ENCODE measurements at regions not wholly inside any gene's neighbourhood (a gene's known extent, or its start where the extent isn't known, plus 50 kb on each side); places are given as distances from the start of the nearest gene placed in this dataset.

DNA sequence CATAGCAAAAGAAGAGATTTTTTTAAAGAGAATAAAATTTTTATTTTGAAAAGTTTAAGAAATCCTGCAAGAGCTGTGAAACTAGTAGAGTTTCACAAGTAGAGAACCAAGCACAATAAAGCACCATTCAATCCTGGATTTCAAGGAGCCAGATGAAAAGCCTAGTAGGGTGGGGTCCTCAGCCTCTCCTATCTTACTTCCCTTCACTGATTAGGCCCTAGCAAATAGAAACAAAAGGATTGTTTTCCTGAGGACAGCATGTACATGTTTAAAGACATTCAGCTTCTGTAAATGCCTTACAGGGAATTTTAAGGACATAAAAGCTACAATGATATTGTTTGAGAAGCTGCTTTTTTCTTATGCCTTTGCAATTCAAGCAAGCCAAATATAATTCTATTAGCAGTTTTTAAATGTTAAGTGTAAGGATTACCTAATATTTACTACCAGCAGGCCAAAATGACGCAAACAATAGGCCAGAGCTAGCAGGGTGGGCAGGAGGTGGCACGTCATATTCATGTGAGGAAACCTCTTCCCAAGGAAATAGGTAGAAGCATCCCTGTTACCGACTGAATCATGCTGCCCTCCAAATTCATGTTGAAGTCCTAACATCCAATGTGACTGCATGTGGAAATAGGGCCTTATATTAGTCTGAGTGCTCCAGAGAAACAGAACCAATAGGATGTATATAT, 337.6 kb downstream of the MLLT3 start:
- Histone ChIP-seq H3K9me3 (no peaks in the 10 kb centered on the region), H3K36me3 (no peaks in the 10 kb centered on the region), H3K27ac (no peak overlapping the region), H3K4me1 (ENCODE audit: control insufficient read depth in 1 of 2, low read depth in 2 of 2) (no peaks in the 10 kb centered on the region), H3K27me3 (replicated peaks; ENCODE audit: insufficient read depth) (no peaks in the 10 kb centered on the region), H3K4me3 (no peak overlapping the region)
- TF ChIP-seq, protein P1, sequence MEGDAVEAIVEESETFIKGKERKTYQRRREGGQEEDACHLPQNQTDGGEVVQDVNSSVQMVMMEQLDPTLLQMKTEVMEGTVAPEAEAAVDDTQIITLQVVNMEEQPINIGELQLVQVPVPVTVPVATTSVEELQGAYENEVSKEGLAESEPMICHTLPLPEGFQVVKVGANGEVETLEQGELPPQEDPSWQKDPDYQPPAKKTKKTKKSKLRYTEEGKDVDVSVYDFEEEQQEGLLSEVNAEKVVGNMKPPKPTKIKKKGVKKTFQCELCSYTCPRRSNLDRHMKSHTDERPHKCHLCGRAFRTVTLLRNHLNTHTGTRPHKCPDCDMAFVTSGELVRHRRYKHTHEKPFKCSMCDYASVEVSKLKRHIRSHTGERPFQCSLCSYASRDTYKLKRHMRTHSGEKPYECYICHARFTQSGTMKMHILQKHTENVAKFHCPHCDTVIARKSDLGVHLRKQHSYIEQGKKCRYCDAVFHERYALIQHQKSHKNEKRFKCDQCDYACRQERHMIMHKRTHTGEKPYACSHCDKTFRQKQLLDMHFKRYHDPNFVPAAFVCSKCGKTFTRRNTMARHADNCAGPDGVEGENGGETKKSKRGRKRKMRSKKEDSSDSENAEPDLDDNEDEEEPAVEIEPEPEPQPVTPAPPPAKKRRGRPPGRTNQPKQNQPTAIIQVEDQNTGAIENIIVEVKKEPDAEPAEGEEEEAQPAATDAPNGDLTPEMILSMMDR (IDR thresholded peaks at IDR 0.05) = no peak
- DNase-seq (ENCODE audit: low spot score) = no peak
- ATAC-seq (ENCODE audit: insufficient number of reproducible peaks, low FRiP score, low read depth) = no peak

DNA sequence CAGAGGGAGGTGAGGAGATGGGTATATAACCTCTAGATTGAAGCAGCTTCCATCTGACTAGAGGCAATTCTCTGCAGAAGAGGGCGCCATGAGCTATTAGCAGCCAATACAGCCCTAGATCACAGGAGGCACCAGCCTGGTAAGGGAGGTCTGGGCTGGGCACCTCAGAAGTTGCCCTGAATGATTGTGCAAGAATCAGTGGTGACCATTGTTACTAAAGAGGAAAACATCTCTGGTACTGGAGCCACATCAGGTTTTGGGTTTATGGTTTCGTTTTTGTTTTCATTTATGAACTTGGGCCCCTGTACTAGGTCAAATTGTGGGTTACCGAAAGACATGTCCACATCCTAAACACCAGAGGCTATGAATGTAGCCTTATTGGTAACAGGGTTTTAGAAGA, 342.0 kb downstream of the MLLT3 start:
- ATAC-seq (ENCODE audit: insufficient number of reproducible peaks, low FRiP score, low read depth) = no peak
- H3K4me1 ChIP-seq (ENCODE audit: control insufficient read depth in 1 of 2, low read depth in 2 of 2) = no peaks in the 10 kb centered on the region
- TF ChIP-seq, protein P1 (IDR thresholded peaks at IDR 0.05) = no peak
- H3K27me3 ChIP-seq (replicated peaks; ENCODE audit: insufficient read depth) = no peaks in the 10 kb centered on the region
- no peaks in the 10 kb centered on the region for H3K36me3 ChIP-seq
- no peak overlapping the region for H3K4me3 ChIP-seq
- H3K27ac ChIP-seq = no peak overlapping the region
- no peak for DNase-seq (ENCODE audit: low spot score)
- H3K9me3 ChIP-seq = no peaks in the 10 kb centered on the region

DNA sequence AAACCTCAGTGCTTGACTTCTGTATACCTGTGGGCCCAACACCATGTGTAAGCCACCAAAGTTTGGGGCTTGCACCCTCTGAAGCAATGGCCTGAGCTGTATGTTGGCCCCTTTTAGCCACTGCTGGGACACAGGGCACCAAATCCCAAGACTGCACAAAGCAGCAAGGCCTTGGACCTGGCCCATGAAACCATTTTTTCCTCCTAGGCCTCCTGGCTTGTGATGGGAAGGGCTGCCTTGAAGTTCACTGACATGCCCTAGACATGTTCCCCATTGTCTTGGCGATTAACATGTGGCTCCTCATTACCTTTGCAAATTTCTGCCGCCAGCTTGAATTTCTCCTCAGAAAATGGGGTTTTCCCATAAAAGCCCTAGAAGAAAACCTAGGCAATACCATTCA, 345.5 kb downstream of the MLLT3 start:
- TF ChIP-seq, protein P1 (IDR thresholded peaks at IDR 0.05) = no peak
- Histone ChIP-seq H3K27ac (no peak overlapping the region), H3K27me3 (replicated peaks; ENCODE audit: insufficient read depth) (no peaks in the 10 kb centered on the region), H3K9me3 (no peaks in the 10 kb centered on the region), H3K4me3 (no peak overlapping the region), H3K36me3 (no peaks in the 10 kb centered on the region), H3K4me1 (ENCODE audit: control insufficient read depth in 1 of 2, low read depth in 2 of 2) (no peaks in the 10 kb centered on the region)
- no peak for ATAC-seq (ENCODE audit: insufficient number of reproducible peaks, low FRiP score, low read depth)
- DNase-seq (ENCODE audit: low spot score) = no peak

DNA sequence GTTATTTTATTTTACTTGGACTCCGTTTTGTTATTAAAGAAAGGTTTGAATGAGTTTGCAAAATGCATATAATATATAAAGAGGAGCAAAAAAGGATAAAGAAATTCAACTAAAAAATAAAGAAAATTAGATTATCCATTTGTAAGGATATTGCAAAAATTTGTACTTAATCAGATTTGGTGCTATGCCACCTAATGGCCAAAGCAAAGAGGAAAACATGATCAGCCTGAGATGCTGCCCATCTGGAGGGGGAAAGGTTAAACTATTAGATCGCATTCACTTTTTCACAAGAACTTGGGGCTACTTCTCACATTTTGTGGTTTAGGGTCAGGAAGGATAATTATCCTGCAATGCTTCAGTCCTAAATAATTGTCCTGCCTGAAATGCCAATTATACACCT, 350.6 kb downstream of the MLLT3 start:
- H3K27ac ChIP-seq = no peak overlapping the region
- ATAC-seq (ENCODE audit: insufficient number of reproducible peaks, low FRiP score, low read depth) (no peak), DNase-seq (ENCODE audit: low spot score) (no peak)
- no peaks in the 10 kb centered on the region for H3K4me1 ChIP-seq (ENCODE audit: control insufficient read depth in 1 of 2, low read depth in 2 of 2)
- TF ChIP-seq, protein P1 (IDR thresholded peaks at IDR 0.05) = no peak
- no peaks in the 10 kb centered on the region for H3K36me3 ChIP-seq
- no peaks in the 10 kb centered on the region for H3K9me3 ChIP-seq
- no peaks in the 10 kb centered on the region for H3K27me3 ChIP-seq (replicated peaks; ENCODE audit: insufficient read depth)
- no peak overlapping the region for H3K4me3 ChIP-seq

DNA sequence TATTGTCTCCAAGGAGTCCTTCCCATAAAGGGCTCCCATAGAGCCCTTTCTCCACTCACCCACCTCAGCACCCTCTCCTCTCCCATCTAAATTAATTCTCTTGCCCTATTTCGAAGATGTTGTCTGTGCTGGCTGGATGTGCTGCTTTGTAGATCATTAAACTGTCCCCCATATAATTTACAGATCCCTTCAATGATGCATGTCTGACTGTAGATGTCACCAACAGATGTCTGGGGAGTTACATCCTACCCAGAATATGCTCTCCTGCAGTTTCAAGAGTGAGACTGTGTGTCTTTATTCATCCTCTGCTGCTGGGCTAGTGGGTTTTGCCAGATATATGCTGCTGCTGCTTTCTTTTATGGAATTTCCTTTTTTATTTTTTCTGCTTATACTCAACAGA, 351.2 kb downstream of the MLLT3 start:
- no peak for DNase-seq (ENCODE audit: low spot score)
- Histone ChIP-seq H3K27ac (no peak overlapping the region), H3K4me3 (no peak overlapping the region), H3K9me3 (no peaks in the 10 kb centered on the region), H3K36me3 (no peaks in the 10 kb centered on the region), H3K4me1 (ENCODE audit: control insufficient read depth in 1 of 2, low read depth in 2 of 2) (no peaks in the 10 kb centered on the region), H3K27me3 (replicated peaks; ENCODE audit: insufficient read depth) (no peaks in the 10 kb centered on the region)
- TF ChIP-seq, protein P1 (IDR thresholded peaks at IDR 0.05) = no peak
- no peak for ATAC-seq (ENCODE audit: insufficient number of reproducible peaks, low FRiP score, low read depth)
